Stimulated activated naive CD8-positive, alpha-beta T cell treated with anti-CD3 and anti-CD28 coated beads, Interleukin-15, Interleukin-2, amounts not matched to agents 100 ng/mL and 50 ng/mL, for 24 hours (primary cell): ENCODE measurements at regions not wholly inside any gene's neighbourhood (a gene's known extent, or its start where the extent isn't known, plus 50 kb on each side); places are given as distances from the start of the nearest gene placed in this dataset.

Source experiments
- H3K27ac Mint-ChIP-seq: one replicate; pipeline ENCODE4 v1.8.0; 2021; ENCODE audit warnings: mild to moderate bottlenecking, mixed read lengths
- H3K27me3 Mint-ChIP-seq: one replicate; pipeline ENCODE4 v1.8.0; 2021; ENCODE audit warnings: mixed read lengths
- H3K36me3 Mint-ChIP-seq: one replicate; pipeline ENCODE4 v1.8.0; 2021; ENCODE audit warnings: low read depth, mixed read lengths
- H3K4me1 Mint-ChIP-seq: one replicate; pipeline ENCODE4 v1.8.0; 2021; ENCODE audit warnings: low read depth, mixed read lengths
- H3K4me3 Mint-ChIP-seq: one replicate; pipeline ENCODE4 v1.8.0; 2021; ENCODE audit warnings: mild to moderate bottlenecking, mixed read lengths
- H3K9me3 Mint-ChIP-seq: one replicate; pipeline ENCODE4 v1.8.0; 2021; ENCODE audit warnings: mixed read lengths

GRCh38 chr18:8963876-8964275 lies 138.6 kb upstream of the NDUFV2 start:
- no peaks in the 10 kb centered on the region for H3K27me3 Mint-ChIP-seq
- H3K36me3 Mint-ChIP-seq = no peaks in the 10 kb centered on the region
- H3K4me1 Mint-ChIP-seq = no peaks in the 10 kb centered on the region
- no peaks in the 10 kb centered on the region for H3K9me3 Mint-ChIP-seq
- no peak overlapping the region for H3K27ac Mint-ChIP-seq
- no peak overlapping the region for H3K4me3 Mint-ChIP-seq

- Mint-ChIP-seq H3K4me1 (no peaks in the 10 kb centered on the region), H3K4me3 (no peak overlapping the region), H3K27ac (no peak overlapping the region), H3K27me3 (no peaks in the 10 kb centered on the region), H3K9me3 (no peaks in the 10 kb centered on the region), H3K36me3 (no peaks in the 10 kb centered on the region)
Measured at GRCh38 chr18:8965398-8965797, 137.1 kb upstream of the NDUFV2 start.

- H3K9me3 Mint-ChIP-seq = no peaks in the 10 kb centered on the region
- H3K4me1 Mint-ChIP-seq = no peaks in the 10 kb centered on the region
- H3K27me3 Mint-ChIP-seq = no peaks in the 10 kb centered on the region
- H3K36me3 Mint-ChIP-seq = no peaks in the 10 kb centered on the region
- no peak overlapping the region for H3K27ac Mint-ChIP-seq
- H3K4me3 Mint-ChIP-seq = no peak overlapping the region
Measured at GRCh38 chr18:8966821-8967220, 135.7 kb upstream of the NDUFV2 start.

GRCh38 chr18:8967573-8967972 lies 134.9 kb upstream of the NDUFV2 start:
- H3K36me3 Mint-ChIP-seq = no peaks in the 10 kb centered on the region
- H3K27ac Mint-ChIP-seq = no peak overlapping the region
- no peaks in the 10 kb centered on the region for H3K9me3 Mint-ChIP-seq

GRCh38 chr18:8969639-8970390 lies 132.7 kb upstream of the NDUFV2 start:
- Mint-ChIP-seq H3K36me3 (no peaks in the 10 kb centered on the region), H3K9me3 (no peaks in the 10 kb centered on the region), H3K27me3 (peaks cover 7% of the 10 kb centered on the region), H3K4me1 (no peaks in the 10 kb centered on the region), H3K4me3 (no peak overlapping the region), H3K27ac (no peak overlapping the region)

More at GRCh38 chr18:8967573-8967972, 134.9 kb upstream of the NDUFV2 start:
- Mint-ChIP-seq H3K27me3 (no peaks in the 10 kb centered on the region), H3K4me3 (no peak overlapping the region), H3K4me1 (no peaks in the 10 kb centered on the region)

- no peak overlapping the region for H3K4me3 Mint-ChIP-seq
- no peaks in the 10 kb centered on the region for H3K36me3 Mint-ChIP-seq
- no peaks in the 10 kb centered on the region for H3K4me1 Mint-ChIP-seq
- H3K27me3 Mint-ChIP-seq = peaks cover 7% of the 10 kb centered on the region
- H3K9me3 Mint-ChIP-seq = no peaks in the 10 kb centered on the region
- no peak overlapping the region for H3K27ac Mint-ChIP-seq
Measured at GRCh38 chr18:8970843-8971242, 131.7 kb upstream of the NDUFV2 start.

- no peaks in the 10 kb centered on the region for H3K4me1 Mint-ChIP-seq
- no peaks in the 10 kb centered on the region for H3K36me3 Mint-ChIP-seq
Measured at GRCh38 chr18:8972116-8972515, 130.4 kb upstream of the NDUFV2 start.

GRCh38 chr18:8974279-8974678 lies 128.2 kb upstream of the NDUFV2 start:
- no peak overlapping the region for H3K4me3 Mint-ChIP-seq
- H3K4me1 Mint-ChIP-seq = no peaks in the 10 kb centered on the region
- no peaks in the 10 kb centered on the region for H3K36me3 Mint-ChIP-seq
- peaks cover 7% of the 10 kb centered on the region for H3K27me3 Mint-ChIP-seq
- H3K27ac Mint-ChIP-seq = no peak overlapping the region
- no peaks in the 10 kb centered on the region for H3K9me3 Mint-ChIP-seq

More at GRCh38 chr18:8972116-8972515, 130.4 kb upstream of the NDUFV2 start:
- peaks cover 7% of the 10 kb centered on the region for H3K27me3 Mint-ChIP-seq
- no peak overlapping the region for H3K4me3 Mint-ChIP-seq
- no peaks in the 10 kb centered on the region for H3K9me3 Mint-ChIP-seq
- no peak overlapping the region for H3K27ac Mint-ChIP-seq

- no peak overlapping the region for H3K27ac Mint-ChIP-seq
- H3K4me1 Mint-ChIP-seq = no peaks in the 10 kb centered on the region
- no peaks in the 10 kb centered on the region for H3K36me3 Mint-ChIP-seq
- H3K9me3 Mint-ChIP-seq = no peaks in the 10 kb centered on the region
- no peak overlapping the region for H3K4me3 Mint-ChIP-seq
- peaks cover 7% of the 10 kb centered on the region for H3K27me3 Mint-ChIP-seq
Measured at GRCh38 chr18:8974696-8975095, 127.8 kb upstream of the NDUFV2 start.

- no peaks in the 10 kb centered on the region for H3K4me1 Mint-ChIP-seq
- H3K4me3 Mint-ChIP-seq = no peak overlapping the region
- no peaks in the 10 kb centered on the region for H3K36me3 Mint-ChIP-seq
- no peak overlapping the region for H3K27ac Mint-ChIP-seq
- no peaks in the 10 kb centered on the region for H3K9me3 Mint-ChIP-seq
- peaks cover 7% of the 10 kb centered on the region for H3K27me3 Mint-ChIP-seq
Measured at GRCh38 chr18:8975624-8976023, 126.9 kb upstream of the NDUFV2 start.

- no peak overlapping the region for H3K4me3 Mint-ChIP-seq
- H3K4me1 Mint-ChIP-seq = no peaks in the 10 kb centered on the region
- H3K27me3 Mint-ChIP-seq = peaks cover 7% of the 10 kb centered on the region
- H3K9me3 Mint-ChIP-seq = no peaks in the 10 kb centered on the region
- H3K27ac Mint-ChIP-seq = no peak overlapping the region
- H3K36me3 Mint-ChIP-seq = no peaks in the 10 kb centered on the region
Measured at GRCh38 chr18:8976606-8977005, 125.9 kb upstream of the NDUFV2 start.

- H3K4me1 Mint-ChIP-seq = no peaks in the 10 kb centered on the region
- no peak overlapping the region for H3K27ac Mint-ChIP-seq
- H3K36me3 Mint-ChIP-seq = no peaks in the 10 kb centered on the region
- H3K27me3 Mint-ChIP-seq = peaks cover 7% of the 10 kb centered on the region
- H3K4me3 Mint-ChIP-seq = no peak overlapping the region
- no peaks in the 10 kb centered on the region for H3K9me3 Mint-ChIP-seq
Measured at GRCh38 chr18:8977166-8977565, 125.3 kb upstream of the NDUFV2 start.

GRCh38 chr18:8977701-8978100 lies 124.8 kb upstream of the NDUFV2 start:
- Mint-ChIP-seq H3K4me3 (no peak overlapping the region), H3K36me3 (no peaks in the 10 kb centered on the region), H3K9me3 (no peaks in the 10 kb centered on the region), H3K4me1 (no peaks in the 10 kb centered on the region), H3K27ac (no peak overlapping the region), H3K27me3 (peaks cover 7% of the 10 kb centered on the region)

GRCh38 chr18:8978394-8978793 lies 124.1 kb upstream of the NDUFV2 start:
- no peaks in the 10 kb centered on the region for H3K36me3 Mint-ChIP-seq
- H3K27ac Mint-ChIP-seq = no peak overlapping the region
- H3K4me1 Mint-ChIP-seq = no peaks in the 10 kb centered on the region

GRCh38 chr18:8979258-8979988 lies 123.1 kb upstream of the NDUFV2 start:
- H3K36me3 Mint-ChIP-seq = no peaks in the 10 kb centered on the region
- H3K4me1 Mint-ChIP-seq = no peaks in the 10 kb centered on the region
- H3K4me3 Mint-ChIP-seq = no peak overlapping the region

More at GRCh38 chr18:8978394-8978793, 124.1 kb upstream of the NDUFV2 start:
- no peaks in the 10 kb centered on the region for H3K9me3 Mint-ChIP-seq
- no peaks in the 10 kb centered on the region for H3K27me3 Mint-ChIP-seq
- no peak overlapping the region for H3K4me3 Mint-ChIP-seq

More at GRCh38 chr18:8979258-8979988, 123.1 kb upstream of the NDUFV2 start:
- H3K27ac Mint-ChIP-seq = no peak overlapping the region
- no peaks in the 10 kb centered on the region for H3K9me3 Mint-ChIP-seq
- no peaks in the 10 kb centered on the region for H3K27me3 Mint-ChIP-seq
